SW480 (cell line): ENCODE measurements at regions not wholly inside any gene's neighbourhood (a gene's known extent, or its start where the extent isn't known, plus 50 kb on each side); places are given as distances from the start of the nearest gene placed in this dataset.

ENCODE experiments used
- DNase-seq: peaks from one replicate; pipeline ENCODE4 v3.0.0-alpha.2; 2016; ENCODE audit warnings: low spot score

DNA sequence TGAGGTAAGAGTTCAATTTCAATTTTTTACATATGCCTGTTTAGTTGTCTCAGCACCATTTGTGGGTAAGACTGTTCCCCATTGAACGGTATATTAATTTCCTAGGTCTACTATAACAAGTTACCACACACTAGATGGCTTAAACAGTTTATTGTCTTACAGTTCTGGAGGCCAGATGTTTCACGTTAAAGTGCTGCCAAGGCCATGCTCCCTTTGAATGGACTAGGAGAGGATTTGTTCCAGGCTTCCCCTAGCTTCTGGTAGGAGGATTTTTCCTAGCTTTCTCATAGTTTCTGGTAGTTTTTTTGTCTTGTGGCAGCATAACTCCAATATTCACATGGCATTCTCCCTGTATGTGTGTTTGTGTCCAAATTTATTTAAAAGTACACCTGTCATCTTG, 149.3 kb upstream of the CYSLTR1 start:
- no peak for DNase-seq

DNA sequence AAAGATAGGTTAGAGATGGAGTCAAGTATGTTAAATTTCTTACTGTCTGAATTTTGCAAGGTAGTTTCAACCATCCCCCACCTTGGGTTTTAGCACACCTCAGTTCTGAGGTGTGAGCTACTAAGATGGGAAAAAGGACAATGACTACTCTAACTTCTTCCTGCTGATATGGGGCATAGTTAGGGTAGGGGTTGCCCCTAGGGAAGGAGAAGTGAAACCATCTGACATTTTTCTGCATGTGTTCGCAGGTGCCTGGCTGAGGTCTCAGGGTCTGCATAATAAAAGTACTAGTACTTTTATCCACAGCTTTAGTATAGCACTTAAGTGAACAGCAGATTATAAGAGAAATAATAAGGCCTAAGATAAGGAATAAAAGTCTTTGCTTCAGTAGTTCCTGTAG, 129.5 kb upstream of the CYSLTR1 start:
- DNase-seq: no peak

DNA sequence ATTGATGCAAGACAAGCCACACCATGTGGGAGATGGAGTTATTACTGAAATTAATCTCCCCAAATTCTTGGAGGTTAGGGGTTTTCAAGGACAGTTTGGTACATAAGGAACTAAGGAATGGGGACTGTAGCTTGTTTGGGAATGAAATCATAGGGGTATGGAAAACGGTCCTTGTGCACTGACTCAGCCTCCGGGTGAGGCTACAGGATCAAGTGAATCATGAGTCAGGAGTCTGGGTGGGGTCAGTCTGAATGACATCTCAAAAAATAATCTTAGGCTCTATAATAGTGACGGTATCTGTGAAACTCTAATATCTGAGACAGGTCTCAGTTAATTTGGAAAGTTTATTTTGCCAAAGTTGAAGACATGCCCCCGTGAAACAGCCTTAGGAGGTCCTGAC, 128.5 kb upstream of the CYSLTR1 start:
- no peak for DNase-seq

DNA sequence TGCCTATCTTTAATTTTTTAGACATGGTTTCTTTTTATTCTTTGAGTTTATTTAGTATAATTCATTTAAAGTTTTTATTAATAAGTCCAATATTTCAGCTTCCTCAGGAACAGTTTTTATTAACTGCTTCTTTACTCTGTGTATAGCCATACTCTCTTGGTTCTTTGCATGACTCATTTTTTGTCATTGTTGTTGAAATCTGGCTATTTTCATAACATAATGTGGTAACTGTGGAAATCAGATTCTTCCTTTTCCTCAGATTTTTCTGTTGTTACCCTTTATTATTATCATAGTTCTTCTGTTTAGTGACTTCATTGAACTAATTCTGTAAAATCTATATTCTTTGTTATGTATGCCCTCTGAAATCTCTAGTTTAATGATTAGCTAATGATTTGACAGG, 124.9 kb upstream of the CYSLTR1 start:
- no peak for DNase-seq

DNA sequence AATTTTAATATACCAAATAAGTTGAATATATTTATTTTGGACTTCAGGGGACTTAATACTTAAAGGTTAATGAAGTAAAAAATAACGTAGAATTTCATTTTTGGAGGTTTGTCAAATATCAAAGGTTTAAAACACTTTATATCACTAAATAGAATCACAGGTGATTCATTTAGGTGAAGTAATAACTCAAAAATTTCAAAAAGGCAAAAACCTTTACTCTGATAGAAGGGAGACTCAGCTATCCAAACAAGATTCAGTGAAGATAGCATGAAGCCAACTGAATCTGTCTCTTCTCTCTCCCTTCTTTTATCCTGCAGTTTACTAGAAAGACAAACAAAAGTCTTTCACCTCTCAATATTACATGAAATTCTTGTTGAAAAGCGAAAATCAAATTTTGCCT, 110.2 kb upstream of the CYSLTR1 start:
- no peak for DNase-seq

DNA sequence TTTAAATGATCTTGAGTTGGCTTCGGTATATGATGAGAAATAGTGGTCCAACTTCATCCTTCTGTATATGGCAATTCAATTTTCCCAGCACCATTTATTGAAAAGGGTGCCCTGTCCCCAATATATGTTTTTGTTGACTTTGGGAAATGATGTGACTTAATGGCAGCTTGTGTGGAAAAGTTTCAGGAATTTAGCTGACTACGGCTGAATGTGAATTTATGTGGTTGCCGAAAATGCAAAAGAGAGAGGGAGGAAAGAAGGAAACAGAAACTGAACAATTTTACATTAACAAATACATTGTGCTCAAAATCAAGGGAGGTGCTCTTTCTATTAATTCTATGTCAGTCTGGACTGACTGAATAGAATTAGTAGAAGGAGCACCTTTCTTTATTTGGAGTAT, 101.8 kb upstream of the CYSLTR1 start:
- no peak for DNase-seq

DNA sequence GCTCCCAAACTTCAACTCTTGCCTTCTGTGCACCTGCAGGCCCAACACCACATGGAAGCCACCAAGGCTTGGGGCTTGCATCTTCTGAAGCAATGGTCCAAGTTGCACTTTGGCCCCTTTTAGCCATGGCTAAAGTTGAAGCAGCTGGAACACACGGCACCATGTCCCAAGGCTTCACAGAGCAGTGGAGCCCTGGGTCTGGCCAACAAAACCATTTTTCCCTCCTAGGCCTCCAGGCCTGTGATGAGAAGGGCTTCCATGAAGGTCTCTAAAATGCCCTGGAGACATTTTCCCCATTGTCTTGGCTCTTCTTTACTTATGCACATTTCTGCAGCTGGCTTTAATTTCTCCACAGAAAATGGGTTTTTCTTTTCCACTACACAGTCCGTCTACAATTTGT, 61.3 kb upstream of the CYSLTR1 start:
- no peak for DNase-seq

DNA sequence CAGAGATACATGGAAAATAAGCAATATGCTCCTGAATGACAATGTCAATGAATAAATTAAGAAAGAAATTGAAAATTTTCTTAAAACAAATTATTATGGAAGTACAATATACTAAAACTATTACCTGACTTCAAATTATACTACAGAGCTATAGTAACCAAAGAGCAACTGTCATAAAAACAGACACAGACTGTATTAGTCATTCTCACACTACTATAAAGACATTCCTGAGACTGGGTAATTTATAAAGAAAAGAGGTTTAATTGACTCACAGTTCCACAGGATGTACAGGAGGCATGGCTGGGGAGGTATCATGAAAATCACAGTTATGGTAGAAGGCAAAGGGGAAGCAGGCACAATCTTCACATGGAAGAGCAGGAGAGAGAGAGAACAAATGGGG, 60.0 kb upstream of the CYSLTR1 start:
- DNase-seq: no peak

DNA sequence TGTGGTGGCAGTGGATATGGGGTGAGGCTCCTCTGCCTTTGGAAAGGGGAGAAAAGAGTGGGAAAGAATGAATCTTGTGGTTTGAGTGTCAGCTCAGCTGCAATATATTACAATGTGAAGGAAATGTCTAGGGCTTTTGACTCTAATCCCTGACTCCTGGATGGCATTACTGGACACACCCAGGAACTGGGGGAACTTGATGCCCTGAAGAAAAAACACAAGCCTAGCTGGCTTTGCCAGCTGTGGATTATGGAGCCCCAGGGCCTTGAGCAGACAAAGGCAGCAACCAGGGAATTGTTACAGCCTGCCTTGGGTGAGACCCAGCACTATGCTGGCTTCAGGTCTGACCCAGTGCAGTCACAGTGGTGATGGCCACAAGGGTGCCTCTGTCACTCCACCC, 57.1 kb upstream of the CYSLTR1 start:
- DNase-seq: no peak

DNA sequence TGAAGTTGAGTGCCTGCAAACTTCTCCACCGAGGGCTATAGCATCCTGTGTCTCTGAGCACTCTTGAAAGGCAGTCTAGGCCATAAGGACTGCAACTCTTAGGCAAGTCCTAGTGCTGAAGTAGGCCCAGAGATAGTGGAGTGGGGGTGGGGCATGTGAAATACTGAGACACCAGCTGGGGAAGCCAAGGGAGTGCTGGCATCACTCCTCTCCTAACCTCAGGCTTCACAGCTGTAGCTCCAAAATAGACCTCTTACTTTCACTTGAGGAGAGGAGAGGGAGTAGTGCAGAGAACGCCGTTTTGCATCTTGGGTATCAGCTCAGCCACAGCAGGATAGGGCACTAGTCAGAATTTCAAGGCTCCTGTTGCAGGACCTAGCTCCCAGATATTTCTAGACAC, 56.2 kb upstream of the CYSLTR1 start:
- DNase-seq: no peak

DNA sequence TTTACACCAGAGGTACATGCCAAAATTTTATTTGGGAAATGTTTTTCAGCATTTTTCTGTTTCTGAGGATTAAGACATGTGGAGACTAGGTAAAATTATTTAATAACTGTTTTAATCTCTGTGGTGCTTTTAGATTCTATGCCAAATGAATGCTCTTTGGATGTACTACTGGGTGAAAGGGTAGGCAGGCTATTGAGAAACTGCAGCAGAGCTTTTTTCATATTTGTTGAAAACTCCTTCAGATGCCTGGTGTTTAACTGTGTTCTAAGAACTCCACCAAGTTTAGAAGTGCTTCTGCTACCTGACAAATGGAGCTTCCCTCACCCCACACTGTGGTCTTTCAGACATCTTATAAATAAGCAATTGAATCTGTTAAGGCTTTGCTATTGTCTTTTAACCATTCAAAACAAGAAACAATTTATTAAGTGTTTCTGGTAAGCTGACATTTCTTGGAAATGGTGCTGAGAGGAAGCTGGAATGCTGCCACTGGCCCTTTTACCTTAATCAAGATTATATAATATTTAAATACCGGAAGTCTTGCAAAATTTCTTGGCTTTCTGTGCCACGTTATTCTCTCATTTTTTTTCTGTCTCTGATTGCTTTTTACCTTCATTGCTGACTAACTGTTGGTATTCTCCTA, 51.2 kb upstream of the CYSLTR1 start:
- DNase-seq: no peak
